HS-27A (cell line): ENCODE measurements at regions not wholly inside any gene's neighbourhood (a gene's known extent, or its start where the extent isn't known, plus 50 kb on each side); places are given as distances from the start of the nearest gene placed in this dataset.

Experiments
- DNase-seq: peaks from one replicate; pipeline ENCODE4 v3.0.0-alpha.2; 2012; ENCODE audit warnings: low read depth, missing footprints

GRCh38 chr20:58111310-58112016, 117.0 kb downstream of the ANKRD60 start:
- DNase-seq, result no peak

DNA sequence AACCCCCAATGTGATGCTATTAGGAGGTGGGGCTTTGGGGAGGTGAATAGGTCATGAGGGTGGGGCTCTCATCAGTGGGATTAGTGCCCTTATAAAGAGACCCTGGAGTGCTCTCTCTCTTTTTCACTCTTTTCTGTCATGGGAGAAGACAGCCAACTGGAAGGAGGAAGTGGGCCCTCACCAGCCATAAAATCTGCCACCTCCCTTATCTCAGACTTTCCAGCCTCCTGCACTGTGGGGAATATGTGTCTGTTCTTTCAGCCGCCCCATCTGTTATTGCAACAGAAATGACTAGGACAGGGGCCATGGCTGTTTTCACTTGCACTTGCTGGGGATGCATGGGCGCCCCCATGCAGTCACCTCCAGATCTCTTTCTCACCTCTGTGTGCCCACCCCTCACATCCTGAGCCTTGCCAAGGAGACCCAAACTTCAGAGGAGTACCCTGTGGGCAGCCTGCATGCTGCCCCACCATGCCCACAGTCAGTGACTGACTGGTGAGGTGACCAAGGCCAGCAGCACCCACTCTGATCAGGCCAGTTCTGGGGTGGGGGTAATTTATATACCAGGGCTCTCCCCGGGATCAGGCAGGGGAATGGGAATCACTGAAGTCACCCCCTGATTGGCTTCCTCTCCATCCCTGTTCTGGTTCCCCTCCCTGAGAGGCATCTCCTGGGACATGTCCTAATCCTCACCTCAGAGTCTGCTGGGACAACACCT, 118.4 kb downstream of the ANKRD60 start:
- no peak for DNase-seq

DNA sequence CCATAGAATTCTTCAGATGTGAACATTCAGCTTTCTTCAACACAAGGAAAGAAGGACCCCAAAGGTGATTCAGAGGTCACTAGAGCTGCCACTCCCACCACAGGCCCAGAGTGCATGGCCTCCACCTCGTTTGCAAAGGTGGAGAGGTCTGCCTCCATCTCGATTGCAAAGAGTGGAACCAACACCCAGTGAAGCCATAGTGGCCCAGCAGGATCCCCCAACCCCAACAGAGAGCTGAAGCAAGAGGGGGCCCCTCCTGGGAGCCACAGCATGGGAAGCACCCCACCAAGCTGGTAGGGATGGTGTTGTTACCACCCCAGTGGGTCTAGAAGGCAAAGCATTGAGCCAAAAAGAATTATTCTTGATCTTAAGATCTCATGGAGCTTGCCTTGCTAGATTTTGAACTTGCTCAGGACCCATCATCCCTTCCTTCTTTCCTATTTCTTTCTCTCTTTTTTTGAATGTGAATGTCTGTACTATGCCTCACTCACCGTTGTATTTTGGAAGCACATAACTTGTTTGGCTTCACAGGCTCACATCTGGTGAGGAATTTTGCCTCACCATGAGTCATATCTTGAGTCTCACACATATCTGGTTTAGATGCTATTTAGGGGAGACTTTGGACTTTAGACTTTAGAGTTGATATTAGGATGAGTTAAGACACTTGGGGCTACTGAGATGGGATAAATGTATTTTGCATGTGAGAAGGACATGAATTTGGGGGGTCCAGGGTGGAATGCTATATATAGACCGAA, 119.2 kb downstream of the ANKRD60 start:
- peak; percentile 90 for DNase-seq

- no peak for DNase-seq
Measured at GRCh38 chr20:58107533-58107932, 120.9 kb downstream of the ANKRD60 start.

- no peak for DNase-seq
Measured at GRCh38 chr20:58106143-58106750, 122.2 kb downstream of the ANKRD60 start.

DNA sequence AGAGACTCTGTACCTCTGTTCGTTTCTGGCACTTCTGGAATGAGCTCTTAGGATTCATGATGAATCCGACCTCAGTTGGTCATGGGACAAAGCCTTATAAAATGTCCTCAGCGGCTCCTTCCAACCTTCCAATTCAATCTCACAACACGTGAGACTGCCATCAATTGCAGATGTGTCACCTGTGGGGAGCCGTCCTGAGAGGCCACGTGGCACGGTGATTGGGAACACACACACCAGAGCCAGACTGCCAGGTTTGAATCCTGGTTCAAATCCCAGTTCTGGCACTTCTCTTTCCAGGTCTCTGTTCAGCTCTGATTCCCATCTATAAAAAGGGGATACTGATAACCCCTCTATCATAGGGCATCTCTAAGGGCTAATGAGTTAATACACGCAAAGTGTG, 124.5 kb downstream of the ANKRD60 start:
- DNase-seq, result no peak

- no peak for DNase-seq
Measured at GRCh38 chr20:58103517-58103904, 124.9 kb downstream of the ANKRD60 start.

DNA sequence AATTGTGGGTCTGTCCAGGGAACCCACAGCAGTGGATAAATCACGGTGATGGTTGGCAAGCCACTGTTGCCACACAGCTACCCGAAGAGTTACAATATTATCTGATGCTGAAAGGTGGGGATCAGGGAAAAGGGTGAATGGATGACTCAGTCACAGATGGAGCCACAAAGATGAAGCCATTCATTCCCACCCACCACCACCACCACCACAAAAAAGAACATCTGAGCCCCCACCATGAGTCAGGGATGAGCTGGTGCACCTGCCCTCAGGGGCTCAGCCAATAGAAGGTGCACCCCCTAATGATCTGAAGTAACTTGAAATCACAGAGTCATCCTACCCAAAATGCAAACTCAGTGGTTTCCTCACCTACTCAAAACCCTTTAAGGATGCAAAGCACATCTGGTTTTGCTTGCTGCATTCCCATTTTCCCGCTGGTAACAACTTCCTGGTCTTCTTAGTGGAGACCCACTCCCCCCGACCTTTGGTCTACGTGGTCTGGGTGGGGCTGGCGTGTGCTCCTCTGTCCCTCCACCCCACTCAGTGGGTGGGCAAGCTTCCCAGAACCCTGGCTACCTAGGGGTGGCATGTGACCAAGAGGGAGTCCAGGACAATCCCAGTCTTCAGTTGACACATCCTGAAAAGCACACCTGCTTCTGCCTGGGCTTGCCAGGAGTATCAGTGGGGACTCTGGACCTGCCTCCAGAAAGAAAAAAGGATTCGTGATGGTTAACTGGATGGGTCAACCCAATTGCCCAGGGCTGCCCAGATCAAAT, 125.5 kb downstream of the ANKRD60 start:
- peak; percentile 51 for DNase-seq

GRCh38 chr20:58102261-58102660, 126.2 kb downstream of the ANKRD60 start:
- peak; percentile 69 for DNase-seq

- DNase-seq, result no peak
Measured at GRCh38 chr20:58100731-58101356, 127.6 kb downstream of the ANKRD60 start.

DNA sequence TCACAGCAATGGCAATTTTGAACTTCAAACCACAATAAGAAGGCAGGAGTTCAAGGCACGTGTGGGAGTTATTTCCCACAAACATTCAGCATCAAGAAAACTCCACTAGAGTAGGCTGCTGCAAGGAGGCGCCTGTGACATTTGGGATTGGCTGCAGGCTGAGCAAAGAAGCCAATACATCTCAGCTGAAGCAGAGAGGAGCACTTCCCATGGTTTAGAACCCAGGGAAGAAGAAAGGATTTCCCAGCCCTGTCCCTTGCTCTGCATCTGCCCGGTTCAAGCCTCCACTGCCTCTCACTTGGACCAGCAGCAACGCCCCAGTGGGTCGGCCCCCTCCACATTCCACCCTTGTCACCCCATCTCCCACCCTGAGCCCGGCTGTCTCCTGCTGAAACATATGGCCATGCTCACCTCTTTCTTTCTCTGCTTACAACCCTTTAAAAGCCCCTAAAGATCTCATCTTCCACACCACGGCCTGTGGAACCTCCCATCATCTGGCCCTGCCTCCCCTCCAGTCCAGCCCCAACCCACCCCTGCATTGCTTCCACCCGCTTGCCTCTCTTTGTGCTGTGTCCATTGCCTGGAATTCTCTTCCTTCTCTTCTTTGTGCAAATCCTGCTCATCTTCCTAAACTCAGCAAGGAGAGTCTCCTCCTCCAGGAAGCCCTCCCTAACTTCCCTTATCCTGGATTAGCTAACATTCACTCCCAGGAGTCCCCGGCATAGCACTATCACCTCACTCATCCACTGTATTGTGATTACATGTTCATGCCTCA, 128.3 kb downstream of the ANKRD60 start:
- DNase-seq, result no peak

GRCh38 chr20:58099291-58099935, 129.0 kb downstream of the ANKRD60 start:
- no peak for DNase-seq

- no peak for DNase-seq
Measured at GRCh38 chr20:58098571-58098970, 129.9 kb downstream of the ANKRD60 start.

- no peak for DNase-seq
Measured at GRCh38 chr20:58097943-58098342, 130.5 kb downstream of the ANKRD60 start.

DNA sequence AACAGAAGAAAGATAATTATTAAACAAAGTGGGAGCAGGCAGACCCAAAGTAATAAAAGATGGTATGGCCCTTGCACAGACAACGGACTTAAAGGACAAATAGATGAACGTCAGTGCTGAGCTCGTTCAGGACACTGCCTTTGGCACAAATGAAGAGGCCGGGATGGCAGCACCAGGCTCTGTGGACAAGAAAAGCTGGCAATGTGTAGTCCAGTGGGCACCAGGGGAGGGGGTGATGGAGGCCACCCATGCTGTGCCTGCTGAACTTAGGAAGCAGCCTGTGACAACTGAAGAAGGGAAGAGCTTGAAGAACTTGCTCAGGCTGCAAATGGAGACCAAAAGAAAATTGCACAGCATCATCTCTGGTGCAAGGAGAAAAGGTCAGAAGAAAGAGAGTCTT, 131.0 kb downstream of the ANKRD60 start:
- no peak for DNase-seq

DNA sequence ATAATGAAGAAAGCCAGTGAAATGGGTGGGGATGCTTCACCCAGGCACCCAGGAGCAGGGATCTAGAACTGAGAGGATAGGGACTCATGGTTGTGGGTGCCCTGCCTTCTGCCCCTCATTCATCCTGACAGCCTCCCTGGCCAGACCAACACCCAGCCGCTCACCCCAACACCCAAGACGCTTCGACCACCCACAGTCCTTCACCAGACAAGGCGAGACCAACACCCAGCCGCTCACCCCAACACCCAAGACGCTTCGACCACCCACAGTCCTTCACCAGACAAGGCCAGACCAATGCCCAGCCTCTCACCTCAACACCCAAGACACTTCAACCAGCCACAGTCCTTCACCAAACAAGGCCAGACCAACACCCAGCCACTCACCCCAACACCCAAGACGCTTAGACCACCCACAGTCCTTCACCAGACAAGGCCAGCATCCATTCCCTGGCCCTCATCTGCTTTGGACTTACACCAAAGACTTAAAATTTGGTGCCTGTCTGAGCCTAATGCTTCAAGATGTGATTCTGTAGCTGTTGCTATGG, 131.5 kb downstream of the ANKRD60 start:
- no peak for DNase-seq

DNA sequence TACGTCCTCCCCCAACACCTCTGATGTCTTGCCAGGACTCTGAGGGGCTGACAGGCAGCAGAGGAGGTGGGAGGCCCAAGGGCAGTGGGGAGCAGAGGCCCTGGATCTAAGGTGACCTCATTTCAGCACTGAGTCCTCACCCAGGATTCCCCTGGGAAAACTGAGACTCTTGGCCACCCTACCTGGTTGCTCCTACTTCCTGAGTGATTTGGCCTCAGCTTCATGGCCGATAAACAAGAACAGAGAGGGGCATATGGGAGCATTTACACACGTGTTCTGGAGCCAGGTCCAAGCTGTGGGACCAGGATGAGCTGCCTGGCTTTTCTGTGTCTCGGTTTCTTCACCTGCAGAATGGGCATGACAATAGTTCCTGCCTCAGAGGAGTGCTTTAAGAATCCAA, 133.8 kb downstream of the ANKRD60 start:
- no peak for DNase-seq

GRCh38 chr20:58094160-58094559, 134.3 kb downstream of the ANKRD60 start:
- DNase-seq, result no peak

DNA sequence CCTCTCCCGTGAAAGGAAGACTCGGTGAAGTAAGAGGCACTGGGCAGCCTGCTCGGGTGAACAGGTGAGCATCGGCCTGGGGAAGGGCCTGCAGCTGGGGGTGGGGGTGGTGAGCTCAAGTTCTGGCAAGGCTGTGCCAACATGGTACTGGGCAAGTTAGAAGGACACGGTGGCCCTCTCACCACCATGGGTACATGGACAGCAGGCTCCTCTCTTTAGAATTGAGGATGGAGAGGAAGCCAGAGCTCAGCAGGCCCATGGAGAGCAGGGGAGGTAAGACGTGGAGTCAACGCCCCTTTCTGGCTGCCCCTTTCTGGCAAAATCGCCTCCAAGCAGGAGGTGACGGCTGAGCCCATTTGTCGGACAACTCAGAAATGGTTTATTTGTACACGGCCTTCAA, 135.6 kb downstream of the ANKRD60 start:
- DNase-seq, result no peak

DNA sequence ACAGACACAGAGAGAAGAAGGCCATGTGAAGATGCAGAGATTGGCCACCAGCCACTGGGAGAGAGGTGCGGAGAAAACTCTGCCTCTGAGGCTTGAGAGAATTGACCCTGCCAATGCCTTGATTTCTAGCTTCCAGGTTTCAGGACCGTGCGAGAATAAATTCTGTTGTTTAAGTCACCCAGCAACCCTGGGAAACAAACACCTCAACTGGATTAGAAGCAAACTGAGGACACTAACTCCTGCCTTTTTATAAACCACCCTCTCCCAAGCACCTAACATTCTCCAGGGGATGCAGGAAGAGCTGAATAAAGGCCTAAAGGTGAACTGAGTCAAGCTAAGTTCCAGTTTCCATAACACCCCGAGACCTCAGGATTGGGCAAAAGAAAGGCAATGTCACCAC, 136.1 kb downstream of the ANKRD60 start:
- no peak for DNase-seq
